GM06990 (cell line): ENCODE measurements at regions not wholly inside any gene's neighbourhood (a gene's known extent, or its start where the extent isn't known, plus 50 kb on each side); places are given as distances from the start of the nearest gene placed in this dataset.

ENCODE experiments used
- DNase-seq: peaks from one replicate; pipeline ENCODE4 v3.0.0-alpha.2; 2011; ENCODE audit not compliant: insufficient read length; ENCODE audit errors: extremely low read depth
- H3K27me3 ChIP-seq: replicated peaks from 2 replicates; pipeline ENCODE4 v1.6.0; 2011; ENCODE audit warnings: low read length; ENCODE audit not compliant: control insufficient read depth, insufficient read depth
- H3K36me3 ChIP-seq: 2 replicates; pipeline ENCODE4 v1.5.1; 2011; ENCODE audit warnings: low read length; ENCODE audit not compliant: control insufficient read depth, insufficient read depth
- H3K4me3 ChIP-seq: replicated peaks from 2 replicates; pipeline ENCODE4 v1.5.1; 2011; ENCODE audit warnings: low read depth, mild to moderate bottlenecking, control low read depth, low read length
- TF ChIP-seq, protein P1 (sequence below): IDR thresholded peaks from 2 replicates; pipeline ENCODE4 v1.5.1; 2011; ENCODE audit warnings: low read length, control low read depth, mild to moderate bottlenecking, inconsistent platforms; ENCODE audit not compliant: insufficient read depth, poor library complexity, severe bottlenecking

DNA sequence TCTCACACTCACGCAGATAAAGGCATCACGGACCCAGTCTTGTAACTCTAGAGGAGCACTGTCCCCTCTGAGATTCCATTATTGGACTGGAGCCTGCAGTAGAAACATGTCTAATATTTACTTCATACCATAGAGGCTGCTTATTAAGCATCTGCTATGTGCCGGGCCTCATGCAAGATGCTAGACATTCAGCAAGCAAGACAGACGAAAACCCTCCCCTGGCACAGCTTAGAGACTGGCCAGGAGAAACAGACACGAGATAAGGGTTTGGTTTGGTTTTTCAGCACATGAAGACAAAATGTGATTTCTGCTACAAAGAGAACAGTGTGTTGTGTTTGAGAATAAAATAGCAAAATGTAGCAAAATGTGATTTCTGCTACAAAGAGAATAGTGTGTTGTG is 719.2 kb downstream of the MED13L start:
- H3K36me3 ChIP-seq, result no peaks in the 10 kb centered on the region

DNA sequence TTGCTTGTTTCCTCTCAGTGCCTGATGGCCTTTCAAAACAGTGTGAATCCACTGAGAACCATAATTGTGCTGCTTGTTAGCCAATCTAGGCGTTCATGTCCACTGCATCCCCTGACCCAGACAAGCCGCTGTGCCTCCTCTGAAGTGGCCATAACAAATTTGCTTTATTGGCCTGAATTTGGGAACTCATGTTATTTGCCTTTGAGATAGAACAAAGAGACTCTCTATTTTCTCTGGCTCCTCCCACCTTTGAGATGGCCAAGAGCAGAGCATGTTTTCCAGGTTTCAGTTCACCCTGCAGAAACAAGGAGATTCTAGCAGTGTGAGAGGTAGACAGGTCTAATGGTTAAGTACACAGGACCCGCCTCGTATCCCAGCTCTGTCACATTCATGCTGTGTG is 723.9 kb downstream of the MED13L start:
- DNase-seq, result no peak
- TF ChIP-seq, protein P1, sequence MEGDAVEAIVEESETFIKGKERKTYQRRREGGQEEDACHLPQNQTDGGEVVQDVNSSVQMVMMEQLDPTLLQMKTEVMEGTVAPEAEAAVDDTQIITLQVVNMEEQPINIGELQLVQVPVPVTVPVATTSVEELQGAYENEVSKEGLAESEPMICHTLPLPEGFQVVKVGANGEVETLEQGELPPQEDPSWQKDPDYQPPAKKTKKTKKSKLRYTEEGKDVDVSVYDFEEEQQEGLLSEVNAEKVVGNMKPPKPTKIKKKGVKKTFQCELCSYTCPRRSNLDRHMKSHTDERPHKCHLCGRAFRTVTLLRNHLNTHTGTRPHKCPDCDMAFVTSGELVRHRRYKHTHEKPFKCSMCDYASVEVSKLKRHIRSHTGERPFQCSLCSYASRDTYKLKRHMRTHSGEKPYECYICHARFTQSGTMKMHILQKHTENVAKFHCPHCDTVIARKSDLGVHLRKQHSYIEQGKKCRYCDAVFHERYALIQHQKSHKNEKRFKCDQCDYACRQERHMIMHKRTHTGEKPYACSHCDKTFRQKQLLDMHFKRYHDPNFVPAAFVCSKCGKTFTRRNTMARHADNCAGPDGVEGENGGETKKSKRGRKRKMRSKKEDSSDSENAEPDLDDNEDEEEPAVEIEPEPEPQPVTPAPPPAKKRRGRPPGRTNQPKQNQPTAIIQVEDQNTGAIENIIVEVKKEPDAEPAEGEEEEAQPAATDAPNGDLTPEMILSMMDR, result no peak
- H3K27me3 ChIP-seq, result no peaks in the 10 kb centered on the region

More for the DNA sequence above, 719.2 kb downstream of the MED13L start:
- H3K27me3 ChIP-seq, result no peaks in the 10 kb centered on the region
- no peak overlapping the region for H3K4me3 ChIP-seq
- no peak for DNase-seq
- TF ChIP-seq, protein P1, result no peak

DNA sequence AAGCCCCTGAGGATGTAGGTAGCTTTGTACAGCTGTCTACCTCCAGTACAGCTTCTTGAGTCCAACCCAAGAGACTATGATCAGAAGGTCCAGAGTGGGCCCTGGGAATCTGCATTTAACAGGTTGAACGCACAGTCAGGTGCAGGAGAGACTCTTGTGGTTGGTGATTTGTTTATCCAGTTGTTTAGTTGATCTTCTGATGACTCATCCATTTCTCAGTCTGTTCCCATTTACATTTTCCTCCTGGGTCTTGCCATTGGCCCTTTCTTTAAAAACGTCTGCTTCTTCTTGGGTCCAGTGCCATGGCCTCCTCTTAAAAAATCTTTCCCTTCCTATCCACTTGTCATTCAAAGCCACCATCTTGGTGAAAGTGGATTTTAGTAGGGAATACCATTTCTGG is 734.2 kb downstream of the MED13L start:
- TF ChIP-seq, protein P1, result no peak
- DNase-seq, result no peak
- Histone ChIP-seq H3K27me3 (no peaks in the 10 kb centered on the region; the same call in 1 of the 2 replicates), H3K4me3 (no peak overlapping the region), H3K36me3 (no peaks in the 10 kb centered on the region)

More for the DNA sequence above, 723.9 kb downstream of the MED13L start:
- no peaks in the 10 kb centered on the region for H3K36me3 ChIP-seq
- H3K4me3 ChIP-seq, result no peak overlapping the region

DNA sequence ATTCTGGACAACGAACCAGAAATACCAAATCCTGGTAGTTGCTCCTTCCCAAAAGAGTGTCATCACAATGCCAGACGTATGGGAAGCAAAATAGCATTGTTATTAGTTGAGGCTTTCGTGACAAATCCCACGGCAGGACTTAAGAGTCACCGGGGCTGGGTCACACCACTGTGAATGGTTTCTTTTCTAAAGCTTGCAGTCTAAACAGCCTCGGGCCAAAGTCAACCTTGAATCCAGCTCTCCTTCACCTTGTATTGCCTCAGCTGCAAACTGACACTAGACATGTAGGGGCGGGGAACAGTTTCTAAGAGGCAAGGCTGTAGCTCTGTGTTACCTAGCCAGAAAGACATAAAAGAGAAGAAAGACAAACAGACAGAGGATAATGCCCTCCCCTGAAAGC is 734.8 kb downstream of the MED13L start:
- Histone ChIP-seq H3K36me3 (no peaks in the 10 kb centered on the region), H3K4me3 (no peak overlapping the region), H3K27me3 (no peaks in the 10 kb centered on the region; the same call in 1 of the 2 replicates)
- TF ChIP-seq, protein P1, result no peak
- no peak for DNase-seq

DNA sequence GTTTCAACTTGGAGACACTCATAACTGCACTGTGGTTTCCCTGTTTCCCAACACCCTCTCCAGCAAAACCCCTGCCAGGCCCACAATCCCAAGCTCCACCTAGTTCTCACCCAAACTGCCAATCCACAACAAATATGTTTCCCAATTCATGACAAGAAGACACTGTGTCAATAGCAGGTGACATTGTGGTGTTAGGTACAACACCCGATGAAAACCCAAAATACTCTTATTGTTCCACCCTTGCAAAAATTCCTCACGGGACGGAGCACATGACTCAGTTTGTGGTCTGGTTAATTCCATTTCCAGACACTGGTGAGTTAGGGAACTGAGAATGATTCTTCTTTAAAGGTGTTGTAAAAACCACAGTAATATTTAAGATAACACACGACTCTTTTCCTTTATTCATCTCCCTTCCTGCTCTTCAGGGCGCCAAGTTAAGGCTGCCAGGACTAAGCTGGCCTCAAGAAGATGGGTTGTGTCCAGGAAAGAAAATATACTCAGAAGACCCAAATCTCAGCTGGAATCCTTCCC is 735.5 kb downstream of the MED13L start:
- H3K36me3 ChIP-seq, result no peaks in the 10 kb centered on the region
- DNase-seq, result no peak
- no peak overlapping the region for H3K4me3 ChIP-seq
- TF ChIP-seq, protein P1, result no peak
- H3K27me3 ChIP-seq, result no peaks in the 10 kb centered on the region; the same call in 1 of the 2 replicates

DNA sequence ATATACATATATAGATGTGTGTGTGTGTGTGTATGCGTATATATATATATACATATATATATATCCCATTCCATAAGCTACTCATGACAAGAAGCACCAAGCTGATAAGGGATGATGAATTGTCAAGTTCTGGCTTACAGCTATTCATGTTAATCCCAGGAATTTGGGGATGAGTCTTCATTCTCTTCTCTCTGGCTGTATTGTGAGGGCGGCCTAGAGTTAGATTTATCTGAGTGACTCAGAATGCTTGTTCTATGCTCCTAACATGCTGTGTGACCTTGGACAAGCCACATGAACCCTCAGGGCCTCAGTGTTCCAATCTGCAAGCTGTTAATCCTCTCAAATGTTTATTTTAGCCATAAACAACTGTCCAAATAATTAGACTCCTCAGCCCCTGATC is 749.0 kb downstream of the MED13L start:
- no peak for DNase-seq
- TF ChIP-seq, protein P1, result no peak
- Histone ChIP-seq H3K36me3 (no peaks in the 10 kb centered on the region), H3K4me3 (no peak overlapping the region), H3K27me3 (no peaks in the 10 kb centered on the region; the same call in 1 of the 2 replicates)
